Activated CD4-positive, alpha-beta T cell treated with anti-CD3 and anti-CD28 coated beads, Interleukin-2, amount 50 U/mL, for 16 hours (primary cell): ENCODE measurements at regions not wholly inside any gene's neighbourhood (a gene's known extent, or its start where the extent isn't known, plus 50 kb on each side); places are given as distances from the start of the nearest gene placed in this dataset.

Experiments used
- DNase-seq: peaks from one replicate; pipeline ENCODE4 v3.0.0-alpha.2; 2020

- DNase-seq: no peak
These were observed 196.9 kb upstream of the ANK2 start for GRCh38 chr4:112852601-112853000.

- DNase-seq: no peak
These were observed 195.7 kb upstream of the ANK2 start for GRCh38 chr4:112853662-112854256.

- no peak for DNase-seq
These were observed 195.0 kb upstream of the ANK2 start for GRCh38 chr4:112854420-112854819.

GRCh38 chr4:112855058-112855457, 194.4 kb upstream of the ANK2 start:
- no peak for DNase-seq

GRCh38 chr4:112857461-112857860, 192.0 kb upstream of the ANK2 start:
- DNase-seq: no peak

GRCh38 chr4:112858751-112859150, 190.7 kb upstream of the ANK2 start:
- DNase-seq: no peak

- DNase-seq: no peak
These were observed 189.8 kb upstream of the ANK2 start for GRCh38 chr4:112859456-112860184.

GRCh38 chr4:112860830-112861690, 188.4 kb upstream of the ANK2 start:
- DNase-seq: no peak

GRCh38 chr4:112861691-112862674, 187.5 kb upstream of the ANK2 start:
- DNase-seq: no peak

GRCh38 chr4:112865443-112865842, 184.0 kb upstream of the ANK2 start:
- DNase-seq: no peak

- no peak for DNase-seq
These were observed 173.1 kb upstream of the ANK2 start for GRCh38 chr4:112876316-112876715.

- no peak for DNase-seq
These were observed 167.6 kb upstream of the ANK2 start for GRCh38 chr4:112881842-112882241.

- DNase-seq: no peak
These were observed 167.2 kb upstream of the ANK2 start for GRCh38 chr4:112882286-112882685.

- DNase-seq: no peak
These were observed 165.0 kb upstream of the ANK2 start for GRCh38 chr4:112884406-112884805.

GRCh38 chr4:112885897-112886296, 163.6 kb upstream of the ANK2 start:
- no peak for DNase-seq

- no peak for DNase-seq
These were observed 160.8 kb upstream of the ANK2 start for GRCh38 chr4:112888622-112889021.

GRCh38 chr4:112889199-112889598, 160.3 kb upstream of the ANK2 start:
- no peak for DNase-seq

- no peak for DNase-seq
These were observed 159.6 kb upstream of the ANK2 start for GRCh38 chr4:112889619-112890527.

- no peak for DNase-seq
These were observed 155.0 kb upstream of the ANK2 start for GRCh38 chr4:112894480-112894879.

GRCh38 chr4:112894951-112895350, 154.5 kb upstream of the ANK2 start:
- no peak for DNase-seq

GRCh38 chr4:112895811-112896608, 153.4 kb upstream of the ANK2 start:
- DNase-seq: peak; percentile 56
